ENCODE measurements at regions not wholly inside any gene's neighbourhood (a gene's known extent, or its start where the extent isn't known, plus 50 kb on each side); places are given as distances from the start of the nearest gene placed in this dataset.

DNA sequence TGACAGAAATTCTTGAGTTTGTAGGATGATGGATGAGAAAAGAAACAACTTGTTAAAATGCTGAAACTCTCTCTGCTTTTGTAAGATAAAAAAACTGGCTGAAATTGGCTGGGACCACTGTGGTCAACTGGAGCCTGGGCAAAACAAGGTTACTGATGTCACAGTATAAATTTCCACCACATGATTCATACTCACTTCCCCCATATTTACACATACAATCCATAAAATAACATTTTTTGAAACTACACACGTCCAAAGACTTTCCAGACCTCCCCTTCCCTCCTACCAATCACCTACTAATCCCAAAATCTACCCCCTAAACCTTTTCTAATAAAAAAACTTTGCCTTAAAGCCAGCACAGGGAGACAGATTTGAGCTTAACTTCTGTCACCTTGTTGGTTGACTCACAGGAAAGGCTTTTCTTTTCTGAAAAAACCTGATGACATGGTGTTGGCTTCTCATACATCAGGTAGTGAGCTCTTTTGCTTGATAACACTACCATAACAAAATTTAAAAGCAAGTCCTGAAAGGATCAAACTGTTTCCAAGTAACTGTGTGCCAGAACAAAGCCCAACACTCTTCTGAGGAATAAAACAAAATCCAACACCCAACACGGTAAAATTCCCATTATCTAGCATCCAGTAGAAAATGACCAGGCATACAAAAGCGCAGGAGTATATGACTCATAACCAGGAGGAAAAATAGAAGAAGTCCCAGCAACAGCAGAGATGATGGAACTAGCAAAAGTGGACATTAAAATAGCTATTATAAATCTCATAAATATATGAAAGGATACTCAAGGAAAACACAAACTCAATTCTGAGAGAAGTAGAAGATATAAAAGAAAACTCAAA lies 87.3 kb upstream of the SNRK start:
- DNase-seq (ENCODE audit: low read depth): no peak
- FAIRE-seq: no peak
- peaks cover 1% of the 10 kb centered on the region for H3K27me3 ChIP-seq (ENCODE audit: control insufficient read depth, insufficient read depth, low read length)
- no peak overlapping the region for H3K4me3 ChIP-seq (ENCODE audit: low read depth, low read length)
- TF ChIP-seq, protein P1, sequence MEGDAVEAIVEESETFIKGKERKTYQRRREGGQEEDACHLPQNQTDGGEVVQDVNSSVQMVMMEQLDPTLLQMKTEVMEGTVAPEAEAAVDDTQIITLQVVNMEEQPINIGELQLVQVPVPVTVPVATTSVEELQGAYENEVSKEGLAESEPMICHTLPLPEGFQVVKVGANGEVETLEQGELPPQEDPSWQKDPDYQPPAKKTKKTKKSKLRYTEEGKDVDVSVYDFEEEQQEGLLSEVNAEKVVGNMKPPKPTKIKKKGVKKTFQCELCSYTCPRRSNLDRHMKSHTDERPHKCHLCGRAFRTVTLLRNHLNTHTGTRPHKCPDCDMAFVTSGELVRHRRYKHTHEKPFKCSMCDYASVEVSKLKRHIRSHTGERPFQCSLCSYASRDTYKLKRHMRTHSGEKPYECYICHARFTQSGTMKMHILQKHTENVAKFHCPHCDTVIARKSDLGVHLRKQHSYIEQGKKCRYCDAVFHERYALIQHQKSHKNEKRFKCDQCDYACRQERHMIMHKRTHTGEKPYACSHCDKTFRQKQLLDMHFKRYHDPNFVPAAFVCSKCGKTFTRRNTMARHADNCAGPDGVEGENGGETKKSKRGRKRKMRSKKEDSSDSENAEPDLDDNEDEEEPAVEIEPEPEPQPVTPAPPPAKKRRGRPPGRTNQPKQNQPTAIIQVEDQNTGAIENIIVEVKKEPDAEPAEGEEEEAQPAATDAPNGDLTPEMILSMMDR (IDR thresholded peaks at IDR 0.05; ENCODE audit: insufficient read depth, low read length, severe bottlenecking): no peak
- H3K36me3 ChIP-seq (ENCODE audit: control insufficient read depth, insufficient read depth, low read length): no peaks in the 10 kb centered on the region

DNA sequence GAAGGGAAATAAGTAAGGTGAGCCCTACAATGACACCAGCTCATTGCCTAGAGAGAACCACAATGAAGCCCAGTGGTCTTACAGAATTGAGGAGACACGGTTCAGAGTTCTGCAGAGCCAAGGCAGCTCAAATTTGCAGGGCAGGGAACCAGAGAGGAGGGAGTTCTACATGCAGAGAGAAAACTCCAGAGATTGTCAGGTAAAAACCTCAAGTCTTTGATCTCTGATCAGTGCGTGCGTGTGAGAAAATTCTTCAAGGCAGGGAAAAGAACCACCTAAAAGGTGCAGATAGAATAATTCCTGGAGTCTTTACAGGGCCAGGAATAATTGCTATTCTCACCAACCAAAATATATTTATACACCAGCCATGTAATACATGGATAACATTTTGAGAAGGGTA lies 88.0 kb upstream of the SNRK start:
- H3K27me3 ChIP-seq (ENCODE audit: control insufficient read depth, insufficient read depth, low read length): peaks cover 1% of the 10 kb centered on the region
- TF ChIP-seq, protein P1 (IDR thresholded peaks at IDR 0.05; ENCODE audit: insufficient read depth, low read length, severe bottlenecking): no peak
- FAIRE-seq: no peak
- no peak for DNase-seq (ENCODE audit: low read depth)
- no peaks in the 10 kb centered on the region for H3K36me3 ChIP-seq (ENCODE audit: control insufficient read depth, insufficient read depth, low read length)
- H3K4me3 ChIP-seq (ENCODE audit: low read depth, low read length): no peak overlapping the region

DNA sequence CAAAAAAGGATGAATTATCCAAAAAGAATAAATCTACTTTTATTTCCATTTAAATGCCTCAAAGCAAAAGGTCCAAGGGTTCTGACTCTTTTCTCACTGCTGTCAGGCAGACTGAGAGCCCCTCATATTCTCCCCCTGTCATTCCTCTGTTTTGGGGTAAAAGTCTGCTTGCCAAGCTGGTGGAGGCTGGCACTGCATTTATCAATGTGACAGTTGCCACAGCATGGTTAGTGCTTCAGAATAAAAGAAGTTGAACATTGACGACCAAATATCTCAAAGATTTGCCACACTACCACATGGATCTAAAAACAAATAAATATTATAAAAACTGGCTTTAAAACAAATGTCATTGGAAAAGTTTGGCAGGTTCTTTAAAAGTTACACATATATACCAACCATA lies 89.2 kb upstream of the SNRK start:
- no peak for FAIRE-seq
- no peak overlapping the region for H3K4me3 ChIP-seq (ENCODE audit: low read depth, low read length)
- DNase-seq (ENCODE audit: low read depth): no peak
- H3K27me3 ChIP-seq (ENCODE audit: control insufficient read depth, insufficient read depth, low read length): peaks cover 1% of the 10 kb centered on the region
- H3K36me3 ChIP-seq (ENCODE audit: control insufficient read depth, insufficient read depth, low read length): no peaks in the 10 kb centered on the region
- TF ChIP-seq, protein P1 (IDR thresholded peaks at IDR 0.05; ENCODE audit: insufficient read depth, low read length, severe bottlenecking): no peak

DNA sequence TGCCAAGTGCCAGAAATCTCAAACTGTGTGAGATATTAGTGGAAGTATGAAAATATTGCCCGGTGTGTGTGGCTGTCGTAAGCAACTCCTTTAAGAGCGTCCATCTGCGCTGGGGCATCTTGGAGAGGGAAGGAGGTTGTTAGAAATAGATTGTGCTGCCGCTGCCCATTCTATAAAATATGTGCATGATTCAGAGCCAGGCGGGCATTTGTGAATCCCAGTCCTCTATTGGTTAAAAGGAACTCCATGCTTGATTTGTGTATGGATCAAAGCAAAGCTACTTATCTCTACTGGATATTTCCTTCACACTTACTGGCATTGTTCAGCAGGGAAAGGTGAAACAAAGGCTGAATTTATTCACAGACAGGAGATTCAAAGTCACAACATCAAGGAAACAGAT lies 89.6 kb upstream of the SNRK start:
- Histone ChIP-seq H3K4me3 (ENCODE audit: low read depth, low read length) (no peak overlapping the region), H3K27me3 (ENCODE audit: control insufficient read depth, insufficient read depth, low read length) (peaks cover 1% of the 10 kb centered on the region), H3K36me3 (ENCODE audit: control insufficient read depth, insufficient read depth, low read length) (no peaks in the 10 kb centered on the region)
- TF ChIP-seq, protein P1 (IDR thresholded peaks at IDR 0.05; ENCODE audit: insufficient read depth, low read length, severe bottlenecking): no peak
- no peak for FAIRE-seq
- DNase-seq (ENCODE audit: low read depth): no peak

DNA sequence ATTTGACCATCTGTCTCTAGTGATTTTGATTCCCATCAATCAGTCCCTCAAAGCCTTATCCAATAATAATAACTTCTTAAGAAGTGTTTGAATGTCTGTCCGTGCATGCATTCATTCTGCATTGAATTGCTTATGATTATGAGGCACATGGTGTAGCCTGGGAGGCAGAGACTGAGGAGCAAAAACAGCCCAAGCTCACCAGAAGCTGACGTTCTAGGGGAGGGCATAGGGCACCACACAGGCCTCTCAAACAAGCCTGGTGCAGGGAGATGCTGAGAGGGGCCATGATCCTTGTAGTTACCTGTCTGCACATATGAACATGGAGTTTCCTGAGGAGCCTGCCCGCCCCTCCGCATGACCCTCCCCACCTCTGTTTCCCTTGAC lies 89.2 kb upstream of the POMGNT2 start:
- H3K27me3 ChIP-seq (ENCODE audit: control insufficient read depth, insufficient read depth, low read length): no peaks in the 10 kb centered on the region
- H3K36me3 ChIP-seq (ENCODE audit: control insufficient read depth, insufficient read depth, low read length): no peaks in the 10 kb centered on the region
- DNase-seq (ENCODE audit: low read depth) (no peak), FAIRE-seq (no peak)
- H3K4me3 ChIP-seq (ENCODE audit: low read depth, low read length): no peak overlapping the region
- TF ChIP-seq, protein P1 (IDR thresholded peaks at IDR 0.05; ENCODE audit: insufficient read depth, low read length, severe bottlenecking): no peak
